Osteoblast (primary cell): ENCODE measurements at regions not wholly inside any gene's neighbourhood (a gene's known extent, or its start where the extent isn't known, plus 50 kb on each side); places are given as distances from the start of the nearest gene placed in this dataset.

Experiments
- DNase-seq: peaks from one replicate; pipeline ENCODE4 v3.0.0; 2011; ENCODE audit warnings: low spot score, mixed read lengths; ENCODE audit not compliant: insufficient read length; ENCODE audit errors: missing footprints
- H2AFZ ChIP-seq: 2 replicates; pipeline ENCODE4 v1.6.0; 2011; ENCODE audit warnings: mild to moderate bottlenecking, low read length
- H3K27ac ChIP-seq: 2 replicates; pipeline ENCODE4 v1.5.1; 2011; ENCODE audit warnings: mild to moderate bottlenecking, low read depth, low read length, moderate library complexity
- H3K27me3 ChIP-seq: 2 replicates; pipeline ENCODE4 v1.6.0; 2012; ENCODE audit warnings: mild to moderate bottlenecking, control low read depth, inconsistent platforms, low read length, moderate library complexity; ENCODE audit not compliant: insufficient read depth
- H3K36me3 ChIP-seq: 2 replicates; pipeline ENCODE4 v1.5.1; 2011; ENCODE audit warnings: mild to moderate bottlenecking, low read length, control low read depth, moderate library complexity; ENCODE audit not compliant: insufficient read depth
- H3K4me1 ChIP-seq: 2 replicates; pipeline ENCODE4 v1.5.1; 2011; ENCODE audit warnings: mild to moderate bottlenecking, low read length, control low read depth, moderate library complexity; ENCODE audit not compliant: insufficient read depth
- H3K4me2 ChIP-seq: 2 replicates; pipeline ENCODE4 v1.6.0; 2011; ENCODE audit warnings: mild to moderate bottlenecking, low read length; ENCODE audit not compliant: insufficient read depth
- H3K4me3 ChIP-seq: fragments of 200-600 bp; sonication (generic); 3 replicates; pipeline ENCODE4 v1.5.1; 2012; ENCODE audit warnings: mild to moderate bottlenecking, low read length, inconsistent platforms; ENCODE audit not compliant: insufficient read depth
- H3K79me2 ChIP-seq: 2 replicates; pipeline ENCODE4 v1.6.0; 2012; ENCODE audit warnings: mild to moderate bottlenecking, low read length, control low read depth, inconsistent platforms; ENCODE audit not compliant: insufficient read depth
- H3K9me3 ChIP-seq: 2 replicates; pipeline ENCODE4 v1.5.1; 2011; ENCODE audit warnings: low read depth, low read length, control low read depth
- H4K20me1 ChIP-seq: 2 replicates; pipeline ENCODE4 v1.6.0; 2012; ENCODE audit warnings: mild to moderate bottlenecking, low read length, control low read depth; ENCODE audit not compliant: insufficient read depth
- TF ChIP-seq, protein P1 (sequence below): IDR thresholded peaks from 2 replicates; pipeline ENCODE4 v1.5.1; 2011; ENCODE audit warnings: mild to moderate bottlenecking, low read depth, low read length, moderate library complexity; ENCODE audit errors: extremely low read depth

GRCh38 chr20:58046311-58046710, 182.1 kb downstream of the ANKRD60 start:
- no peak overlapping the region for H2AFZ ChIP-seq
- H4K20me1 ChIP-seq = no peaks in the 10 kb centered on the region
- H3K4me2 ChIP-seq = peak overlapping the region; percentile 73
- peak overlapping the region; percentile 77 for H3K27ac ChIP-seq
- no peaks in the 10 kb centered on the region for H3K36me3 ChIP-seq
- H3K27me3 ChIP-seq = no peaks in the 10 kb centered on the region
- no peaks in the 10 kb centered on the region for H3K79me2 ChIP-seq
- no peaks in the 10 kb centered on the region for H3K9me3 ChIP-seq
- H3K4me1 ChIP-seq = peaks cover 15% of the 10 kb centered on the region
- DNase-seq = no peak
- TF ChIP-seq, protein P1, sequence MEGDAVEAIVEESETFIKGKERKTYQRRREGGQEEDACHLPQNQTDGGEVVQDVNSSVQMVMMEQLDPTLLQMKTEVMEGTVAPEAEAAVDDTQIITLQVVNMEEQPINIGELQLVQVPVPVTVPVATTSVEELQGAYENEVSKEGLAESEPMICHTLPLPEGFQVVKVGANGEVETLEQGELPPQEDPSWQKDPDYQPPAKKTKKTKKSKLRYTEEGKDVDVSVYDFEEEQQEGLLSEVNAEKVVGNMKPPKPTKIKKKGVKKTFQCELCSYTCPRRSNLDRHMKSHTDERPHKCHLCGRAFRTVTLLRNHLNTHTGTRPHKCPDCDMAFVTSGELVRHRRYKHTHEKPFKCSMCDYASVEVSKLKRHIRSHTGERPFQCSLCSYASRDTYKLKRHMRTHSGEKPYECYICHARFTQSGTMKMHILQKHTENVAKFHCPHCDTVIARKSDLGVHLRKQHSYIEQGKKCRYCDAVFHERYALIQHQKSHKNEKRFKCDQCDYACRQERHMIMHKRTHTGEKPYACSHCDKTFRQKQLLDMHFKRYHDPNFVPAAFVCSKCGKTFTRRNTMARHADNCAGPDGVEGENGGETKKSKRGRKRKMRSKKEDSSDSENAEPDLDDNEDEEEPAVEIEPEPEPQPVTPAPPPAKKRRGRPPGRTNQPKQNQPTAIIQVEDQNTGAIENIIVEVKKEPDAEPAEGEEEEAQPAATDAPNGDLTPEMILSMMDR = no peak
- no peak overlapping the region for H3K4me3 ChIP-seq

- H3K4me2 ChIP-seq = no peak overlapping the region
- H3K79me2 ChIP-seq = no peaks in the 10 kb centered on the region
- no peaks in the 10 kb centered on the region for H3K27me3 ChIP-seq
- peaks cover 15% of the 10 kb centered on the region for H3K4me1 ChIP-seq
- H3K4me3 ChIP-seq = no peak overlapping the region
- H2AFZ ChIP-seq = no peak overlapping the region
- H4K20me1 ChIP-seq = no peaks in the 10 kb centered on the region
- no peak overlapping the region for H3K27ac ChIP-seq
- peak; percentile 55 for DNase-seq
- H3K36me3 ChIP-seq = no peaks in the 10 kb centered on the region
- H3K9me3 ChIP-seq = no peaks in the 10 kb centered on the region
- TF ChIP-seq, protein P1 = no peak
Observed at GRCh38 chr20:58045579-58045978, 182.9 kb downstream of the ANKRD60 start.

DNA sequence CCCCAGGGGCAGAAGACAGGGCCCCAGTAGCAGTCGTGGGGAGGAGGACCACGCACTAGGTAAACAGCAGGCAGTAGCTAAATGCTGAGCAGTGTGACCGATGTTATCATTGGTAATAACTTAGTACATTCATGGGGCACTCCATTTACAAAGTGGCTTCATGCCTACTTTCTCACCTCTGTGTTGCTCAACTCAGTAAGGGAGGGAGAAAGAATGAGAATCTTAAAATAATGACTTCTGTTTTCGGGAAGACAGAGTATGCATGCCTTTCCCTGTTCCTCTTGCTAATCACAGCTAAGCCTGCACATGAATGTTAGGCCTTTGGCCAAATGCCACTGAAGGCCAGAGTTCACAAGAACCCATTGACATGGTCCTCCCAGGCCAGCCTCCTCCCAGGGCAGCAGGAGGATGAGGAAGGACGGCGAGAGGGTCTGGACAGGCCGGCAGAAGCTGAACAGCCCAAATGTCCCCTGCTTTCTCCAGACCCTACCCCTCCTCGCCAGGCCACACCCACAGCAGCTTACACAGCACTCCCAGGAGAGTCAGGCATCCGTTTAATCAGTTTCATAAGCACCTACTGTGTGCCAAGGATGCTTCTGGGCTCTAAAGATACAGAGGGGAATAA, 183.4 kb downstream of the ANKRD60 start:
- TF ChIP-seq, protein P1 = no peak
- Histone ChIP-seq H2AFZ (no peak overlapping the region), H3K27me3 (no peaks in the 10 kb centered on the region), H3K4me1 (peaks cover 15% of the 10 kb centered on the region), H3K27ac (no peak overlapping the region), H3K79me2 (no peaks in the 10 kb centered on the region), H4K20me1 (no peaks in the 10 kb centered on the region), H3K4me3 (no peak overlapping the region), H3K36me3 (no peaks in the 10 kb centered on the region), H3K4me2 (no peak overlapping the region), H3K9me3 (no peaks in the 10 kb centered on the region)
- DNase-seq = no peak

DNA sequence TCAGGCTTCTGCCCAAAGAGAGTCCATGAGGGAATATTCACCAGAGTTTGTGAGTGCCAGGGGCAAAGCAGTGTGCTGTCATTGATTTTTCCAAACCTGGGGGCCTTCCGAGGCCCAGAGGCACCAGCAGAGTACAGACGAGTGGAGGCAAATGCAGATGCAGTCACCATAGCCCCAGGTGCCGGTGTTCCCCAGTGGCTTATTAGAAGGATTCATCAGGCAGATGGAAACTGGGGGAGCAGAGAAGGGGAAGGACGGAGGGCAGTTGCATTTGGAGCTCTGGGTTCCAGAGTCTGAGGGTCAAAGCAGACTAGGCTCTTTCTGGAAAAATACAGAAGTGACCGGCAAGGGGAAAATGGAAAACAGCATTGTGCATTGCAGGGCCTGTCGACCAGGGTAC, 184.2 kb downstream of the ANKRD60 start:
- H3K27me3 ChIP-seq = peaks cover 2% of the 10 kb centered on the region
- no peak overlapping the region for H3K4me2 ChIP-seq
- H2AFZ ChIP-seq = no peak overlapping the region
- no peak overlapping the region for H3K27ac ChIP-seq
- TF ChIP-seq, protein P1 = no peak
- DNase-seq = no peak
- no peaks in the 10 kb centered on the region for H3K79me2 ChIP-seq
- H3K4me1 ChIP-seq = peaks cover 15% of the 10 kb centered on the region
- no peaks in the 10 kb centered on the region for H3K9me3 ChIP-seq
- no peak overlapping the region for H3K4me3 ChIP-seq
- H4K20me1 ChIP-seq = no peaks in the 10 kb centered on the region
- no peaks in the 10 kb centered on the region for H3K36me3 ChIP-seq
